ENCODE measurements at regions not wholly inside any gene's neighbourhood (a gene's known extent, or its start where the extent isn't known, plus 50 kb on each side); places are given as distances from the start of the nearest gene placed in this dataset.

GRCh38 chr16:86778108-86778745 lies 199.9 kb downstream of the FOXL1 start:
- H3K27me3 Mint-ChIP-seq (ENCODE audit: low read depth): peaks cover 2% of the 10 kb centered on the region
- H3K4me1 Mint-ChIP-seq (ENCODE audit: low read depth): no peaks in the 10 kb centered on the region
- no peaks in the 10 kb centered on the region for H3K9me3 Mint-ChIP-seq
- no peak overlapping the region for H3K4me3 Mint-ChIP-seq
- H3K27ac Mint-ChIP-seq: no peak overlapping the region
- no peaks in the 10 kb centered on the region for H3K36me3 Mint-ChIP-seq (ENCODE audit: low read depth)
- DNase-seq (ENCODE audit: low spot score): no peak

GRCh38 chr16:86778978-86779377 lies 200.6 kb downstream of the FOXL1 start:
- Mint-ChIP-seq H3K9me3 (no peaks in the 10 kb centered on the region), H3K4me3 (no peak overlapping the region)

GRCh38 chr16:86781046-86781445 lies 202.7 kb downstream of the FOXL1 start:
- Mint-ChIP-seq H3K4me3 (no peak overlapping the region), H3K36me3 (ENCODE audit: low read depth) (no peaks in the 10 kb centered on the region), H3K4me1 (ENCODE audit: low read depth) (no peaks in the 10 kb centered on the region), H3K27me3 (ENCODE audit: low read depth) (peaks cover 2% of the 10 kb centered on the region), H3K27ac (no peak overlapping the region), H3K9me3 (no peaks in the 10 kb centered on the region)
- no peak for DNase-seq (ENCODE audit: low spot score)

More at GRCh38 chr16:86778978-86779377, 200.6 kb downstream of the FOXL1 start:
- Mint-ChIP-seq H3K27ac (no peak overlapping the region), H3K4me1 (ENCODE audit: low read depth) (no peaks in the 10 kb centered on the region), H3K27me3 (ENCODE audit: low read depth) (peaks cover 2% of the 10 kb centered on the region), H3K36me3 (ENCODE audit: low read depth) (no peaks in the 10 kb centered on the region)
- DNase-seq (ENCODE audit: low spot score): no peak

- H3K4me1 Mint-ChIP-seq (ENCODE audit: low read depth): no peaks in the 10 kb centered on the region
- no peaks in the 10 kb centered on the region for H3K27me3 Mint-ChIP-seq (ENCODE audit: low read depth)
- no peak for DNase-seq (ENCODE audit: low spot score)
- H3K4me3 Mint-ChIP-seq: no peak overlapping the region
- H3K36me3 Mint-ChIP-seq (ENCODE audit: low read depth): no peaks in the 10 kb centered on the region
- no peak overlapping the region for H3K27ac Mint-ChIP-seq
- H3K9me3 Mint-ChIP-seq: no peaks in the 10 kb centered on the region
Measured at GRCh38 chr16:86783636-86784626, 205.6 kb downstream of the FOXL1 start.

- Mint-ChIP-seq H3K4me3 (no peak overlapping the region), H3K27me3 (ENCODE audit: low read depth) (no peaks in the 10 kb centered on the region), H3K27ac (no peak overlapping the region), H3K9me3 (no peaks in the 10 kb centered on the region), H3K36me3 (ENCODE audit: low read depth) (no peaks in the 10 kb centered on the region), H3K4me1 (ENCODE audit: low read depth) (no peaks in the 10 kb centered on the region)
- DNase-seq (ENCODE audit: low spot score): no peak
Measured at GRCh38 chr16:86786338-86786737, 208.0 kb downstream of the FOXL1 start.

GRCh38 chr16:86786994-86787393 lies 208.6 kb downstream of the FOXL1 start:
- Mint-ChIP-seq H3K27ac (no peak overlapping the region), H3K4me3 (no peak overlapping the region), H3K27me3 (ENCODE audit: low read depth) (no peaks in the 10 kb centered on the region), H3K36me3 (ENCODE audit: low read depth) (no peaks in the 10 kb centered on the region), H3K4me1 (ENCODE audit: low read depth) (no peaks in the 10 kb centered on the region), H3K9me3 (no peaks in the 10 kb centered on the region)
- no peak for DNase-seq (ENCODE audit: low spot score)

- no peaks in the 10 kb centered on the region for H3K4me1 Mint-ChIP-seq (ENCODE audit: low read depth)
- H3K9me3 Mint-ChIP-seq: no peaks in the 10 kb centered on the region
- H3K27ac Mint-ChIP-seq: no peak overlapping the region
- DNase-seq (ENCODE audit: low spot score): no peak
- H3K4me3 Mint-ChIP-seq: no peak overlapping the region
- no peaks in the 10 kb centered on the region for H3K27me3 Mint-ChIP-seq (ENCODE audit: low read depth)
- no peaks in the 10 kb centered on the region for H3K36me3 Mint-ChIP-seq (ENCODE audit: low read depth)
Measured at GRCh38 chr16:86787538-86787937, 209.2 kb downstream of the FOXL1 start.

- Mint-ChIP-seq H3K9me3 (no peaks in the 10 kb centered on the region), H3K4me1 (ENCODE audit: low read depth) (no peaks in the 10 kb centered on the region), H3K36me3 (ENCODE audit: low read depth) (no peaks in the 10 kb centered on the region), H3K27me3 (ENCODE audit: low read depth) (no peaks in the 10 kb centered on the region), H3K27ac (no peak overlapping the region), H3K4me3 (no peak overlapping the region)
- no peak for DNase-seq (ENCODE audit: low spot score)
Measured at GRCh38 chr16:86789621-86790051, 211.3 kb downstream of the FOXL1 start.

GRCh38 chr16:86791287-86792035 lies 213.1 kb downstream of the FOXL1 start:
- H3K27me3 Mint-ChIP-seq (ENCODE audit: low read depth): no peaks in the 10 kb centered on the region
- H3K36me3 Mint-ChIP-seq (ENCODE audit: low read depth): no peaks in the 10 kb centered on the region
- H3K9me3 Mint-ChIP-seq: no peaks in the 10 kb centered on the region
- H3K4me3 Mint-ChIP-seq: no peak overlapping the region
- H3K4me1 Mint-ChIP-seq (ENCODE audit: low read depth): no peaks in the 10 kb centered on the region
- DNase-seq (ENCODE audit: low spot score): no peak
- H3K27ac Mint-ChIP-seq: no peak overlapping the region

GRCh38 chr16:86794216-86794864 lies 216.0 kb downstream of the FOXL1 start:
- Mint-ChIP-seq H3K27me3 (ENCODE audit: low read depth) (no peaks in the 10 kb centered on the region), H3K27ac (no peak overlapping the region), H3K9me3 (no peaks in the 10 kb centered on the region), H3K4me1 (ENCODE audit: low read depth) (no peaks in the 10 kb centered on the region), H3K36me3 (ENCODE audit: low read depth) (no peaks in the 10 kb centered on the region), H3K4me3 (no peak overlapping the region)
- DNase-seq (ENCODE audit: low spot score): no peak

GRCh38 chr16:86797700-86798099 lies 219.4 kb downstream of the FOXL1 start:
- Mint-ChIP-seq H3K4me3 (no peak overlapping the region), H3K27me3 (ENCODE audit: low read depth) (peaks cover 5% of the 10 kb centered on the region), H3K27ac (no peak overlapping the region), H3K4me1 (ENCODE audit: low read depth) (no peaks in the 10 kb centered on the region), H3K9me3 (no peaks in the 10 kb centered on the region), H3K36me3 (ENCODE audit: low read depth) (no peaks in the 10 kb centered on the region)
- no peak for DNase-seq (ENCODE audit: low spot score)

GRCh38 chr16:86798247-86799041 lies 220.1 kb downstream of the FOXL1 start:
- Mint-ChIP-seq H3K4me3 (no peak overlapping the region), H3K36me3 (ENCODE audit: low read depth) (no peaks in the 10 kb centered on the region), H3K4me1 (ENCODE audit: low read depth) (no peaks in the 10 kb centered on the region), H3K27ac (no peak overlapping the region), H3K9me3 (no peaks in the 10 kb centered on the region), H3K27me3 (ENCODE audit: low read depth) (peaks cover 5% of the 10 kb centered on the region)
- no peak for DNase-seq (ENCODE audit: low spot score)

GRCh38 chr16:86799367-86799766 lies 221.0 kb downstream of the FOXL1 start:
- no peaks in the 10 kb centered on the region for H3K9me3 Mint-ChIP-seq
- H3K4me3 Mint-ChIP-seq: no peak overlapping the region
- no peak overlapping the region for H3K27ac Mint-ChIP-seq
- H3K27me3 Mint-ChIP-seq (ENCODE audit: low read depth): peaks cover 5% of the 10 kb centered on the region
- H3K4me1 Mint-ChIP-seq (ENCODE audit: low read depth): no peaks in the 10 kb centered on the region
- no peak for DNase-seq (ENCODE audit: low spot score)
- H3K36me3 Mint-ChIP-seq (ENCODE audit: low read depth): no peaks in the 10 kb centered on the region

Measured in T-helper 2 cell treated with Interferon-gamma antibody and Interleukin-4, amounts not matched to agents 5 μg/mL and 100 μg/mL, for 36 hours (primary cell).